Activated T-cell treated with anti-CD3 and anti-CD28 coated beads, Interleukin-2, amount 50 U/mL, for 4 hours (primary cell): ENCODE measurements at regions not wholly inside any gene's neighbourhood (a gene's known extent, or its start where the extent isn't known, plus 50 kb on each side); places are given as distances from the start of the nearest gene placed in this dataset.

Source experiments
- ATAC-seq, 2 donors: fragments of 200-7000 bp; cut with Tn5 transposase; one replicate each; pipeline ENCODE4 v1.10.0; 2021
- DNase-seq: peaks from one replicate; pipeline ENCODE4 v3.0.0-alpha.2; 2020
- H3K27me3 Mint-ChIP-seq: one replicate; pipeline ENCODE4 v1.8.0; 2021; ENCODE audit warnings: low read depth, mixed read lengths
- H3K36me3 Mint-ChIP-seq: one replicate; pipeline ENCODE4 v1.8.0; 2022; ENCODE audit warnings: mixed read lengths; ENCODE audit not compliant: insufficient read depth
- H3K4me1 Mint-ChIP-seq: one replicate; pipeline ENCODE4 v1.8.0; 2021; ENCODE audit warnings: low read depth, mixed read lengths
- H3K4me3 Mint-ChIP-seq: one replicate; pipeline ENCODE4 v1.8.0; 2021; ENCODE audit warnings: mild to moderate bottlenecking, moderate library complexity, mixed read lengths
- H3K9me3 Mint-ChIP-seq: one replicate; pipeline ENCODE4 v1.8.0; 2021; ENCODE audit warnings: mixed read lengths

- no peaks in the 10 kb centered on the region for H3K36me3 Mint-ChIP-seq
- H3K27me3 Mint-ChIP-seq = peaks cover 4% of the 10 kb centered on the region
- H3K4me3 Mint-ChIP-seq = no peak overlapping the region
- DNase-seq (no peak), ATAC-seq (no peak)
- no peaks in the 10 kb centered on the region for H3K4me1 Mint-ChIP-seq
- H3K9me3 Mint-ChIP-seq = no peaks in the 10 kb centered on the region
Measured at GRCh38 chr2:47315475-47315874, 53.6 kb upstream of the EPCAM start.

- H3K9me3 Mint-ChIP-seq = no peaks in the 10 kb centered on the region
Measured at GRCh38 chr2:47313728-47314127, 55.4 kb upstream of the EPCAM start.

GRCh38 chr2:47313141-47313691 lies 55.9 kb upstream of the EPCAM start:
- no peaks in the 10 kb centered on the region for H3K9me3 Mint-ChIP-seq
- DNase-seq = no peak
- ATAC-seq = no peak
- no peak overlapping the region for H3K4me3 Mint-ChIP-seq
- H3K27me3 Mint-ChIP-seq = no peaks in the 10 kb centered on the region
- no peaks in the 10 kb centered on the region for H3K4me1 Mint-ChIP-seq
- H3K36me3 Mint-ChIP-seq = no peaks in the 10 kb centered on the region

More at GRCh38 chr2:47313728-47314127, 55.4 kb upstream of the EPCAM start:
- ATAC-seq (no peak), DNase-seq (no peak)
- no peaks in the 10 kb centered on the region for H3K27me3 Mint-ChIP-seq
- no peaks in the 10 kb centered on the region for H3K36me3 Mint-ChIP-seq
- no peaks in the 10 kb centered on the region for H3K4me1 Mint-ChIP-seq
- H3K4me3 Mint-ChIP-seq = no peak overlapping the region

- no peaks in the 10 kb centered on the region for H3K27me3 Mint-ChIP-seq
- no peaks in the 10 kb centered on the region for H3K4me1 Mint-ChIP-seq
- DNase-seq = no peak
- no peak overlapping the region for H3K4me3 Mint-ChIP-seq
- H3K36me3 Mint-ChIP-seq = no peaks in the 10 kb centered on the region
- ATAC-seq = no peak
- no peaks in the 10 kb centered on the region for H3K9me3 Mint-ChIP-seq
Measured at GRCh38 chr2:47312491-47312850, 56.6 kb upstream of the EPCAM start.

GRCh38 chr2:47311764-47312490 lies 57.2 kb upstream of the EPCAM start:
- DNase-seq (no peak), ATAC-seq (no peak)
- no peaks in the 10 kb centered on the region for H3K27me3 Mint-ChIP-seq
- H3K36me3 Mint-ChIP-seq = no peaks in the 10 kb centered on the region
- no peaks in the 10 kb centered on the region for H3K4me1 Mint-ChIP-seq
- no peaks in the 10 kb centered on the region for H3K9me3 Mint-ChIP-seq
- H3K4me3 Mint-ChIP-seq = no peak overlapping the region

GRCh38 chr2:47310801-47311560 lies 58.1 kb upstream of the EPCAM start:
- H3K36me3 Mint-ChIP-seq = no peaks in the 10 kb centered on the region
- H3K27me3 Mint-ChIP-seq = peaks cover 4% of the 10 kb centered on the region
- H3K9me3 Mint-ChIP-seq = no peaks in the 10 kb centered on the region
- DNase-seq (no peak), ATAC-seq (no peak)
- no peak overlapping the region for H3K4me3 Mint-ChIP-seq
- H3K4me1 Mint-ChIP-seq = no peaks in the 10 kb centered on the region

- ATAC-seq (no peak), DNase-seq (no peak)
- no peaks in the 10 kb centered on the region for H3K36me3 Mint-ChIP-seq
- H3K4me3 Mint-ChIP-seq = no peak overlapping the region
- H3K4me1 Mint-ChIP-seq = no peaks in the 10 kb centered on the region
- H3K9me3 Mint-ChIP-seq = no peaks in the 10 kb centered on the region
- H3K27me3 Mint-ChIP-seq = peaks cover 4% of the 10 kb centered on the region
Measured at GRCh38 chr2:47309952-47310800, 58.9 kb upstream of the EPCAM start.

- DNase-seq (no peak), ATAC-seq (no peak)
- Mint-ChIP-seq H3K9me3 (no peaks in the 10 kb centered on the region), H3K4me3 (no peak overlapping the region), H3K36me3 (no peaks in the 10 kb centered on the region), H3K27me3 (peaks cover 4% of the 10 kb centered on the region), H3K4me1 (no peaks in the 10 kb centered on the region)
Measured at GRCh38 chr2:47309472-47309951, 59.6 kb upstream of the EPCAM start.

GRCh38 chr2:47307066-47307465 lies 62.0 kb upstream of the EPCAM start:
- Mint-ChIP-seq H3K4me3 (no peak overlapping the region), H3K9me3 (no peaks in the 10 kb centered on the region), H3K4me1 (no peaks in the 10 kb centered on the region), H3K27me3 (peaks cover 12% of the 10 kb centered on the region), H3K36me3 (no peaks in the 10 kb centered on the region)
- no peak for ATAC-seq
- no peak for DNase-seq

- DNase-seq (no peak), ATAC-seq (no peak)
- no peaks in the 10 kb centered on the region for H3K36me3 Mint-ChIP-seq
- peaks cover 8% of the 10 kb centered on the region for H3K4me1 Mint-ChIP-seq
- H3K9me3 Mint-ChIP-seq = no peaks in the 10 kb centered on the region
- H3K27me3 Mint-ChIP-seq = peaks cover 16% of the 10 kb centered on the region
- H3K4me3 Mint-ChIP-seq = no peak overlapping the region
Measured at GRCh38 chr2:47304654-47305053, 64.5 kb upstream of the EPCAM start.

GRCh38 chr2:47303341-47304148 lies 65.6 kb upstream of the EPCAM start:
- no peaks in the 10 kb centered on the region for H3K36me3 Mint-ChIP-seq
- peaks cover 8% of the 10 kb centered on the region for H3K4me1 Mint-ChIP-seq
- ATAC-seq (no peak), DNase-seq (no peak)
- H3K27me3 Mint-ChIP-seq = peaks cover 16% of the 10 kb centered on the region
- H3K9me3 Mint-ChIP-seq = no peaks in the 10 kb centered on the region
- H3K4me3 Mint-ChIP-seq = no peak overlapping the region

- DNase-seq = no peak
Measured at GRCh38 chr2:47302308-47302707, 66.8 kb upstream of the EPCAM start.

GRCh38 chr2:47301731-47302130 lies 67.4 kb upstream of the EPCAM start:
- Mint-ChIP-seq H3K4me1 (peaks cover 8% of the 10 kb centered on the region), H3K27me3 (peaks cover 16% of the 10 kb centered on the region), H3K36me3 (no peaks in the 10 kb centered on the region), H3K9me3 (no peaks in the 10 kb centered on the region), H3K4me3 (no peak overlapping the region)
- no peak for DNase-seq
- no peak for ATAC-seq

More at GRCh38 chr2:47302308-47302707, 66.8 kb upstream of the EPCAM start:
- Mint-ChIP-seq H3K27me3 (peaks cover 16% of the 10 kb centered on the region), H3K4me3 (no peak overlapping the region), H3K4me1 (peaks cover 8% of the 10 kb centered on the region), H3K36me3 (no peaks in the 10 kb centered on the region), H3K9me3 (no peaks in the 10 kb centered on the region)
- ATAC-seq = no peak
